NB4 (cell line): ENCODE measurements at regions not wholly inside any gene's neighbourhood (a gene's known extent, or its start where the extent isn't known, plus 50 kb on each side); places are given as distances from the start of the nearest gene placed in this dataset.

Experiments used
- POLR2A ChIP-seq: IDR thresholded peaks from 2 replicates; pipeline ENCODE4 v1.6.1; 2011; ENCODE audit warnings: mild to moderate bottlenecking; ENCODE audit not compliant: insufficient read length; ENCODE audit errors: extremely low read depth
- TF ChIP-seq, protein P1 (sequence below): IDR thresholded peaks from one replicate; pipeline ENCODE4 v1.5.1; 2012; ENCODE audit warnings: low read depth, low read length

DNA sequence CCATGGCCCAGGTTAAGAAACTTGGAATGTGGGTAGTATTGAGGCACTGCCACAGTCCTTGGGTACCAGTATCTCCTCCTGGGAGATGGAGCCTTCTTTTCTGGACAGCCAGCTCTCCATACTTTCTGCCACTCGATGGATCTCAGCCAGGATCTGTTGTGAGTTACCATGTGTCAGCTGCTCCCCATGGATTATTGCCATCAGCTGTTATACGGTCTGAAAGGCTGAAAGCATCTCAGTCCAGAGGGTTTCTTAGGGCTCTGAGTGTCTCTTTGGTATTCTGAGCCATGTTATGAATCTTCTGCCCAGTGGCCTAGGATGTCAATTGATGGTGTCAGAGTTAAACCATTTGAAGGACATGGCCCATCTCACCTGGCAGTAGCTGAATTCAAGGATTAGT is 197.5 kb downstream of the C7orf25 start:
- TF ChIP-seq, protein P1, sequence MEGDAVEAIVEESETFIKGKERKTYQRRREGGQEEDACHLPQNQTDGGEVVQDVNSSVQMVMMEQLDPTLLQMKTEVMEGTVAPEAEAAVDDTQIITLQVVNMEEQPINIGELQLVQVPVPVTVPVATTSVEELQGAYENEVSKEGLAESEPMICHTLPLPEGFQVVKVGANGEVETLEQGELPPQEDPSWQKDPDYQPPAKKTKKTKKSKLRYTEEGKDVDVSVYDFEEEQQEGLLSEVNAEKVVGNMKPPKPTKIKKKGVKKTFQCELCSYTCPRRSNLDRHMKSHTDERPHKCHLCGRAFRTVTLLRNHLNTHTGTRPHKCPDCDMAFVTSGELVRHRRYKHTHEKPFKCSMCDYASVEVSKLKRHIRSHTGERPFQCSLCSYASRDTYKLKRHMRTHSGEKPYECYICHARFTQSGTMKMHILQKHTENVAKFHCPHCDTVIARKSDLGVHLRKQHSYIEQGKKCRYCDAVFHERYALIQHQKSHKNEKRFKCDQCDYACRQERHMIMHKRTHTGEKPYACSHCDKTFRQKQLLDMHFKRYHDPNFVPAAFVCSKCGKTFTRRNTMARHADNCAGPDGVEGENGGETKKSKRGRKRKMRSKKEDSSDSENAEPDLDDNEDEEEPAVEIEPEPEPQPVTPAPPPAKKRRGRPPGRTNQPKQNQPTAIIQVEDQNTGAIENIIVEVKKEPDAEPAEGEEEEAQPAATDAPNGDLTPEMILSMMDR = no peak
- TF ChIP-seq POLR2A = no peak
